ENCODE measurements at regions not wholly inside any gene's neighbourhood (a gene's known extent, or its start where the extent isn't known, plus 50 kb on each side); places are given as distances from the start of the nearest gene placed in this dataset.

DNA sequence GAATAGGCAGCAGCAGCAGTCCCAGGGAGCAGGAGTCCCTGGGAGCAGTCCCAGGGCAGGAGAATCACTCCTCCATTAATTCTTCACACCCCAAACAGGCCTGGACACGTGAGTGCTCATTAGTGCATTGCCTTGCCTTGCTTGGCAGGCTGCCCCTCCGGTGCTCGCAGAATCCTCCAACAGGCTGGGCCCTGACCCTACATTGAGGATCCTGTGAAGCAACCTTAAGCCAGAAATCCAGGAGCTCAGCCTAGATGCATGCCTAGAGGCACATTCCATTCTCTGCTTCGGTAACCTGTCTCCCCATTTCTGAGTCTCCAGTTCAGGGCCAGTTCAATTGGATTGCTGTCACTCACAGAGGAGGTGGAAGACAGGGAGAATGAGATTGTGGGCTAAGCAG lies 97.4 kb upstream of the LRATD1 start:
- TF ChIP-seq, protein P1, sequence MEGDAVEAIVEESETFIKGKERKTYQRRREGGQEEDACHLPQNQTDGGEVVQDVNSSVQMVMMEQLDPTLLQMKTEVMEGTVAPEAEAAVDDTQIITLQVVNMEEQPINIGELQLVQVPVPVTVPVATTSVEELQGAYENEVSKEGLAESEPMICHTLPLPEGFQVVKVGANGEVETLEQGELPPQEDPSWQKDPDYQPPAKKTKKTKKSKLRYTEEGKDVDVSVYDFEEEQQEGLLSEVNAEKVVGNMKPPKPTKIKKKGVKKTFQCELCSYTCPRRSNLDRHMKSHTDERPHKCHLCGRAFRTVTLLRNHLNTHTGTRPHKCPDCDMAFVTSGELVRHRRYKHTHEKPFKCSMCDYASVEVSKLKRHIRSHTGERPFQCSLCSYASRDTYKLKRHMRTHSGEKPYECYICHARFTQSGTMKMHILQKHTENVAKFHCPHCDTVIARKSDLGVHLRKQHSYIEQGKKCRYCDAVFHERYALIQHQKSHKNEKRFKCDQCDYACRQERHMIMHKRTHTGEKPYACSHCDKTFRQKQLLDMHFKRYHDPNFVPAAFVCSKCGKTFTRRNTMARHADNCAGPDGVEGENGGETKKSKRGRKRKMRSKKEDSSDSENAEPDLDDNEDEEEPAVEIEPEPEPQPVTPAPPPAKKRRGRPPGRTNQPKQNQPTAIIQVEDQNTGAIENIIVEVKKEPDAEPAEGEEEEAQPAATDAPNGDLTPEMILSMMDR (IDR thresholded peaks at IDR 0.05; ENCODE audit: insufficient read depth, low read length): no peak
- TF ChIP-seq, protein P2, sequence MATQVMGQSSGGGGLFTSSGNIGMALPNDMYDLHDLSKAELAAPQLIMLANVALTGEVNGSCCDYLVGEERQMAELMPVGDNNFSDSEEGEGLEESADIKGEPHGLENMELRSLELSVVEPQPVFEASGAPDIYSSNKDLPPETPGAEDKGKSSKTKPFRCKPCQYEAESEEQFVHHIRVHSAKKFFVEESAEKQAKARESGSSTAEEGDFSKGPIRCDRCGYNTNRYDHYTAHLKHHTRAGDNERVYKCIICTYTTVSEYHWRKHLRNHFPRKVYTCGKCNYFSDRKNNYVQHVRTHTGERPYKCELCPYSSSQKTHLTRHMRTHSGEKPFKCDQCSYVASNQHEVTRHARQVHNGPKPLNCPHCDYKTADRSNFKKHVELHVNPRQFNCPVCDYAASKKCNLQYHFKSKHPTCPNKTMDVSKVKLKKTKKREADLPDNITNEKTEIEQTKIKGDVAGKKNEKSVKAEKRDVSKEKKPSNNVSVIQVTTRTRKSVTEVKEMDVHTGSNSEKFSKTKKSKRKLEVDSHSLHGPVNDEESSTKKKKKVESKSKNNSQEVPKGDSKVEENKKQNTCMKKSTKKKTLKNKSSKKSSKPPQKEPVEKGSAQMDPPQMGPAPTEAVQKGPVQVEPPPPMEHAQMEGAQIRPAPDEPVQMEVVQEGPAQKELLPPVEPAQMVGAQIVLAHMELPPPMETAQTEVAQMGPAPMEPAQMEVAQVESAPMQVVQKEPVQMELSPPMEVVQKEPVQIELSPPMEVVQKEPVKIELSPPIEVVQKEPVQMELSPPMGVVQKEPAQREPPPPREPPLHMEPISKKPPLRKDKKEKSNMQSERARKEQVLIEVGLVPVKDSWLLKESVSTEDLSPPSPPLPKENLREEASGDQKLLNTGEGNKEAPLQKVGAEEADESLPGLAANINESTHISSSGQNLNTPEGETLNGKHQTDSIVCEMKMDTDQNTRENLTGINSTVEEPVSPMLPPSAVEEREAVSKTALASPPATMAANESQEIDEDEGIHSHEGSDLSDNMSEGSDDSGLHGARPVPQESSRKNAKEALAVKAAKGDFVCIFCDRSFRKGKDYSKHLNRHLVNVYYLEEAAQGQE (IDR thresholded peaks at IDR 0.05; ENCODE audit: insufficient replicate concordance, low read depth): no peak
- TF ChIP-seq GABPA (IDR thresholded peaks at IDR 0.05; ENCODE audit: low read depth): no peak
- no peak for TF ChIP-seq POLR2AphosphoS5 (IDR thresholded peaks at IDR 0.05; ENCODE audit: low read depth)
